ENCODE measurements at regions not wholly inside any gene's neighbourhood (a gene's known extent, or its start where the extent isn't known, plus 50 kb on each side); places are given as distances from the start of the nearest gene placed in this dataset.

DNA sequence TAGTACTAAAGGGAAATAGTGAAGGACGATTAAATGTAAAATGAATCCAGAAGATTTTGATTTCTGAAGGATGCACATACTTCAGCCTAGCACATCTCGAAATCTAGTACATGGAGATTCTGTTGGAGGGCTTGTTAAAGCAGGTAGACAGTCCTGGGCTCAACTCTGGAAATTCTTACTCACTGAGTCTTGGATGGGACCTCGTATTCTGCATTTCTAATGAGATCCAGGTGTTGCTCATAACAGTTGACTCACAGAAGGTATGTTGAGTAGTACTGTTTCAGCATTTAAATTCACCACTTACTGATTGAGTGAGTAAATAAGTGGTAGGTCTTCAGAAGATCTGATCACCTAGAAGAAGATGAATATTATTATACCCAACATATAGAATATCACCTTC, 623.4 kb upstream of the SGO1 start:
- BruUV-seq (replicated peaks), result no TSS peak
- no peaks in the 10 kb centered on the region for H3K79me1 ChIP-seq (ENCODE audit: low read depth in 1 of 2, low read length in 2 of 2)
- no peak overlapping the region for H3K56ac ChIP-seq (ENCODE audit: extremely low read depth, insufficient read depth, low read length)
- no peak overlapping the region for H2BK120ac ChIP-seq (ENCODE audit: low read depth, low read length)
- no peak overlapping the region for H3K4me2 ChIP-seq (ENCODE audit: low read depth, low read length)
- no peak overlapping the region for H4K91ac ChIP-seq (ENCODE audit: insufficient read depth, low read depth, low read length)
- no peak overlapping the region for H3K27ac ChIP-seq (ENCODE audit: insufficient read depth, low read length)
- no peak overlapping the region for H2BK5ac ChIP-seq (ENCODE audit: low read depth, low read length, poor library complexity, severe bottlenecking)
- no peaks in the 10 kb centered on the region for H4K20me1 ChIP-seq (ENCODE audit: insufficient read depth, low read length)
- no peak overlapping the region for H2AK9ac ChIP-seq (replicated peaks; ENCODE audit: low read depth, low read length, poor library complexity)
- H3K4me1 ChIP-seq (ENCODE audit: control insufficient read depth, insufficient read depth, low read length), result no peaks in the 10 kb centered on the region
- H3K9me1 ChIP-seq (ENCODE audit: insufficient read depth, low read length), result no peaks in the 10 kb centered on the region
- TF ChIP-seq MAZ (IDR thresholded peaks at IDR 0.05; ENCODE audit: borderline replicate concordance, low read depth, low read length) (no peak), BHLHE40 (IDR thresholded peaks at IDR 0.05; ENCODE audit: low read depth, low read length) (no peak), RCOR1 (IDR thresholded peaks at IDR 0.05; ENCODE audit: insufficient replicate concordance, low read length) (no peak), CEBPB (IDR thresholded peaks at IDR 0.05; ENCODE audit: low read depth, low read length) (no peak), FOS (IDR thresholded peaks at IDR 0.05; ENCODE audit: low read depth, low read length) (no peak), POLR2A (IDR thresholded peaks at IDR 0.05; ENCODE audit: low read depth, low read length) (no peak), SMC3 (IDR thresholded peaks at IDR 0.05; ENCODE audit: low read depth, low read length) (no peak), NFE2L2 (IDR thresholded peaks at IDR 0.05; ENCODE audit: low read depth, low read length) (no peak), MAFK (IDR thresholded peaks at IDR 0.05; ENCODE audit: low read depth, low read length) (no peak), CHD1 (IDR thresholded peaks at IDR 0.05; ENCODE audit: low read depth, low read length) (no peak), RFX5 (IDR thresholded peaks at IDR 0.05; ENCODE audit: low read depth, low read length) (no peak), MXI1 (IDR thresholded peaks at IDR 0.05; ENCODE audit: borderline replicate concordance, low read depth, low read length) (no peak), RAD21 (IDR thresholded peaks at IDR 0.05; ENCODE audit: low read length) (no peak)
- TF ChIP-seq, protein P1, sequence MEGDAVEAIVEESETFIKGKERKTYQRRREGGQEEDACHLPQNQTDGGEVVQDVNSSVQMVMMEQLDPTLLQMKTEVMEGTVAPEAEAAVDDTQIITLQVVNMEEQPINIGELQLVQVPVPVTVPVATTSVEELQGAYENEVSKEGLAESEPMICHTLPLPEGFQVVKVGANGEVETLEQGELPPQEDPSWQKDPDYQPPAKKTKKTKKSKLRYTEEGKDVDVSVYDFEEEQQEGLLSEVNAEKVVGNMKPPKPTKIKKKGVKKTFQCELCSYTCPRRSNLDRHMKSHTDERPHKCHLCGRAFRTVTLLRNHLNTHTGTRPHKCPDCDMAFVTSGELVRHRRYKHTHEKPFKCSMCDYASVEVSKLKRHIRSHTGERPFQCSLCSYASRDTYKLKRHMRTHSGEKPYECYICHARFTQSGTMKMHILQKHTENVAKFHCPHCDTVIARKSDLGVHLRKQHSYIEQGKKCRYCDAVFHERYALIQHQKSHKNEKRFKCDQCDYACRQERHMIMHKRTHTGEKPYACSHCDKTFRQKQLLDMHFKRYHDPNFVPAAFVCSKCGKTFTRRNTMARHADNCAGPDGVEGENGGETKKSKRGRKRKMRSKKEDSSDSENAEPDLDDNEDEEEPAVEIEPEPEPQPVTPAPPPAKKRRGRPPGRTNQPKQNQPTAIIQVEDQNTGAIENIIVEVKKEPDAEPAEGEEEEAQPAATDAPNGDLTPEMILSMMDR (conservative IDR thresholded peaks at IDR 0.05; ENCODE audit: low read depth, low read length), result no peak
- TF ChIP-seq, protein P2, sequence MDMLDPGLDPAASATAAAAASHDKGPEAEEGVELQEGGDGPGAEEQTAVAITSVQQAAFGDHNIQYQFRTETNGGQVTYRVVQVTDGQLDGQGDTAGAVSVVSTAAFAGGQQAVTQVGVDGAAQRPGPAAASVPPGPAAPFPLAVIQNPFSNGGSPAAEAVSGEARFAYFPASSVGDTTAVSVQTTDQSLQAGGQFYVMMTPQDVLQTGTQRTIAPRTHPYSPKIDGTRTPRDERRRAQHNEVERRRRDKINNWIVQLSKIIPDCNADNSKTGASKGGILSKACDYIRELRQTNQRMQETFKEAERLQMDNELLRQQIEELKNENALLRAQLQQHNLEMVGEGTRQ (IDR thresholded peaks at IDR 0.05; ENCODE audit: low read depth, low read length), result no peak
- TF ChIP-seq, protein P3, sequence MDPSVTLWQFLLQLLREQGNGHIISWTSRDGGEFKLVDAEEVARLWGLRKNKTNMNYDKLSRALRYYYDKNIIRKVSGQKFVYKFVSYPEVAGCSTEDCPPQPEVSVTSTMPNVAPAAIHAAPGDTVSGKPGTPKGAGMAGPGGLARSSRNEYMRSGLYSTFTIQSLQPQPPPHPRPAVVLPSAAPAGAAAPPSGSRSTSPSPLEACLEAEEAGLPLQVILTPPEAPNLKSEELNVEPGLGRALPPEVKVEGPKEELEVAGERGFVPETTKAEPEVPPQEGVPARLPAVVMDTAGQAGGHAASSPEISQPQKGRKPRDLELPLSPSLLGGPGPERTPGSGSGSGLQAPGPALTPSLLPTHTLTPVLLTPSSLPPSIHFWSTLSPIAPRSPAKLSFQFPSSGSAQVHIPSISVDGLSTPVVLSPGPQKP (IDR thresholded peaks at IDR 0.05; ENCODE audit: borderline replicate concordance, low read depth, low read length), result no peak
- WGBS, 2 experiments (ENCODE audit: extremely low coverage in 2 of 2, insufficient read length in 1 of 2), result no CpG with 5 or more reads among the region's 3 CpGs
- no peak overlapping the region for H3K4ac ChIP-seq (ENCODE audit: low read depth, low read length)
- ChIA-PET CTCF (no interaction called here), POLR2A (ENCODE audit: unreplicated experiment) (no interaction called here)
- H3K14ac ChIP-seq (replicated peaks; ENCODE audit: low read depth, low read length), result no peak overlapping the region
- 0 out of 2 replicates have a peak, but pooled peaks cover 2% of the 10 kb centered on the region for H3K9me3 ChIP-seq (ENCODE audit: control insufficient read depth, insufficient read depth, low read length)
- H4K5ac ChIP-seq (ENCODE audit: low read depth, low read length), result no peak overlapping the region
- no peaks in the 10 kb centered on the region for H3K36me3 ChIP-seq (ENCODE audit: control insufficient read depth, insufficient read depth, low read length)
- H3K4me3 ChIP-seq (ENCODE audit: insufficient read depth, low read depth, low read length), result no peak overlapping the region
- no peak overlapping the region for H3K18ac ChIP-seq (ENCODE audit: low read depth, low read length)
- H2BK15ac ChIP-seq (ENCODE audit: low read depth, low read length), result no peak overlapping the region
- no peak for ATAC-seq (ENCODE audit: low read depth)
- no peak overlapping the region for H2AK5ac ChIP-seq (ENCODE audit: low read depth, low read length)
- in situ Hi-C loops (cut with MboI; ENCODE audit: low sequenced_read_pairs) (no loop called here), intact Hi-C loops (cut with micrococcal nuclease) (no loop called here), dilution Hi-C loops (cut with HindIII; ENCODE audit: low sequenced_read_pairs, unreplicated experiment) (no loop called here)
- no peak for DNase-seq
- no peak overlapping the region for H2BK20ac ChIP-seq (ENCODE audit: low read depth, low read length)
- no peak overlapping the region for H2AFZ ChIP-seq (replicated peaks; ENCODE audit: low read length, poor library complexity)
- no peak overlapping the region for H4K8ac ChIP-seq (ENCODE audit: low read depth in 2 of 2, low read length in 2 of 2)
- no peak overlapping the region for H3K23ac ChIP-seq (ENCODE audit: low read depth, low read length)
- no peaks in the 10 kb centered on the region for H3K27me3 ChIP-seq (ENCODE audit: control insufficient read depth, insufficient read depth, low read length)
- no peak overlapping the region for H3K9ac ChIP-seq (ENCODE audit: low read depth, low read length)
